AG04449 (cell line): ENCODE measurements at regions not wholly inside any gene's neighbourhood (a gene's known extent, or its start where the extent isn't known, plus 50 kb on each side); places are given as distances from the start of the nearest gene placed in this dataset.

ENCODE experiments used
- CTCF ChIA-PET: fragments of 350-600 bp; formaldehyde crosslinking; extraction: SDS; loops from one replicate; lab custom pipeline; 2021; ENCODE audit warnings: antibody characterized with exemption; lab: Yijun Ruan, JAX
- POLR2A ChIA-PET: fragments of 400-600, 350-600 bp; formaldehyde crosslinking; extraction: SDS; loops from one replicate; lab custom pipeline; 2020; ENCODE audit warnings: antibody characterized with exemption, inconsistent platforms; lab: Yijun Ruan, JAX
- DNase-seq: peaks from one replicate; pipeline ENCODE4 v3.0.0-alpha.2; 2010; ENCODE audit warnings: low read depth, low spot score
- H3K4me3 ChIP-seq: 2 replicates; pipeline ENCODE4 v1.5.1; 2011; ENCODE audit warnings: low read depth, mild to moderate bottlenecking, control low read depth, low read length
- CTCF ChIP-seq: IDR thresholded peaks from one replicate; pipeline ENCODE4 v1.5.1; 2011; ENCODE audit warnings: mild to moderate bottlenecking, moderate library complexity, low read length, control low read depth, inconsistent platforms; ENCODE audit not compliant: insufficient read depth; ENCODE audit errors: missing control alignments

GRCh38 chr7:31432176-31432575, 81.7 kb upstream of the ITPRID1 start:
- TF ChIP-seq CTCF: no peak
- POLR2A ChIA-PET: no interaction called here
- H3K4me3 ChIP-seq: no peak overlapping the region
- CTCF ChIA-PET: interaction anchor here (1.6 kb wide), 1 partner anchor 11 kb away, joined by 8 read pairs; no protein-coding TSS in a partner anchor
- DNase-seq: no peak

- no peak for TF ChIP-seq CTCF
- ChIA-PET CTCF (interaction anchor here (1.6 kb wide), 1 partner anchor 10 kb away, joined by 8 read pairs; no protein-coding TSS in a partner anchor), POLR2A (no interaction called here)
These were observed 81.0 kb upstream of the ITPRID1 start for GRCh38 chr7:31432836-31433340.

GRCh38 chr7:31437250-31437865, 76.5 kb upstream of the ITPRID1 start:
- CTCF ChIA-PET: interaction anchor here (1.6 kb wide), 1 partner anchor 9 kb away, joined by 5 read pairs; no protein-coding TSS in a partner anchor
- H3K4me3 ChIP-seq: no peak overlapping the region
- POLR2A ChIA-PET: no interaction called here
- DNase-seq: no peak
- TF ChIP-seq CTCF: no peak

More at GRCh38 chr7:31432836-31433340, 81.0 kb upstream of the ITPRID1 start:
- H3K4me3 ChIP-seq: no peak overlapping the region
- no peak for DNase-seq

- no peak for TF ChIP-seq CTCF
- ChIA-PET CTCF (interaction anchor here (1.6 kb wide), 1 partner anchor 9 kb away, joined by 5 read pairs; no protein-coding TSS in a partner anchor), POLR2A (no interaction called here)
These were observed 74.7 kb upstream of the ITPRID1 start for GRCh38 chr7:31439165-31439564.

GRCh38 chr7:31440511-31440910, 73.4 kb upstream of the ITPRID1 start:
- DNase-seq: no peak
- no peak for TF ChIP-seq CTCF
- CTCF ChIA-PET: interaction anchor here (1.3 to 1.6 kb wide), 2 partner anchors 8 to 193 kb away, joined by 4 to 5 read pairs; no protein-coding TSS in a partner anchor
- no peak overlapping the region for H3K4me3 ChIP-seq
- POLR2A ChIA-PET: no interaction called here

More at GRCh38 chr7:31439165-31439564, 74.7 kb upstream of the ITPRID1 start:
- no peak overlapping the region for H3K4me3 ChIP-seq
- DNase-seq: no peak

GRCh38 chr7:31442626-31443025, 71.3 kb upstream of the ITPRID1 start:
- CTCF ChIA-PET: interaction anchor here (0.7 to 7.1 kb wide), 26 partner anchors 8 to 1037 kb away, joined by 3 to 67 read pairs (median 6); no protein-coding TSS in a partner anchor
- no peak overlapping the region for H3K4me3 ChIP-seq
- DNase-seq: no peak
- no peak for TF ChIP-seq CTCF
- POLR2A ChIA-PET: no interaction called here
